Neural progenitor cell (in vitro differentiated cells): ENCODE measurements at regions not wholly inside any gene's neighbourhood (a gene's known extent, or its start where the extent isn't known, plus 50 kb on each side); places are given as distances from the start of the nearest gene placed in this dataset.

Source experiments
- DNase-seq: peaks from one replicate; pipeline ENCODE4 v3.0.0-alpha.2; 2016; ENCODE audit warnings: low spot score
- H2AFZ ChIP-seq: fragments of 200-600 bp; sonication (generic); replicated peaks from 2 replicates; pipeline ENCODE4 v1.6.1; 2016; ENCODE audit warnings: antibody characterized with exemption
- H3F3A ChIP-seq: fragments of 200-600 bp; sonication (generic); 2 replicates; pipeline ENCODE4 v1.6.1; 2016; ENCODE audit warnings: antibody characterized with exemption, low read depth
- H3K27ac ChIP-seq: fragments of 200-600 bp; sonication (generic); 2 replicates; pipeline ENCODE4 v1.5.1; 2016; ENCODE audit warnings: mild to moderate bottlenecking
- H3K27me3 ChIP-seq: fragments of 200-600 bp; sonication (generic); 2 replicates; pipeline ENCODE4 v1.6.1; 2016; ENCODE audit warnings: mild to moderate bottlenecking, moderate library complexity
- H3K36me3 ChIP-seq: fragments of 200-600 bp; sonication (generic); 2 replicates; pipeline ENCODE4 v1.5.1; 2016
- H3K4me1 ChIP-seq: fragments of 200-600 bp; sonication (generic); 2 replicates; pipeline ENCODE4 v1.6.1; 2016; ENCODE audit warnings: mixed run types
- H3K4me2 ChIP-seq: fragments of 200-600 bp; sonication (generic); 2 replicates; pipeline ENCODE4 v1.6.1; 2016
- H3K4me3 ChIP-seq: fragments of 200-600 bp; sonication (generic); 2 replicates; pipeline ENCODE4 v1.5.1; 2016
- H3K79me2 ChIP-seq: fragments of 200-600 bp; sonication (generic); 2 replicates; pipeline ENCODE4 v1.6.1; 2016; ENCODE audit warnings: low read depth
- H3K9ac ChIP-seq: fragments of 200-600 bp; sonication (generic); 2 replicates; pipeline ENCODE4 v1.6.1; 2016
- H3K9me3 ChIP-seq: fragments of 200-600 bp; sonication (generic); 2 replicates; pipeline ENCODE4 v1.5.1; 2016; ENCODE audit warnings: low read depth
- H4K20me1 ChIP-seq: fragments of 200-600 bp; sonication (generic); 2 replicates; pipeline ENCODE4 v1.6.1; 2016; ENCODE audit warnings: low read depth
- H3K27ac Mint-ChIP-seq: 3 replicates; pipeline ENCODE4 v1.8.0; 2021; ENCODE audit warnings: mixed read lengths
- H3K27me3 Mint-ChIP-seq: 2 replicates; pipeline ENCODE4 v1.8.0; 2022; ENCODE audit warnings: low read depth, mild to moderate bottlenecking, inconsistent platforms, moderate library complexity, mixed read lengths; ENCODE audit not compliant: insufficient read depth
- H3K36me3 Mint-ChIP-seq: 3 replicates; pipeline ENCODE4 v1.8.0; 2021; ENCODE audit warnings: mixed read lengths
- H3K4me1 Mint-ChIP-seq: 3 replicates; pipeline ENCODE4 v1.8.0; 2021; ENCODE audit warnings: mixed read lengths
- H3K4me3 Mint-ChIP-seq: 3 replicates; pipeline ENCODE4 v1.8.0; 2021; ENCODE audit warnings: mild to moderate bottlenecking, moderate library complexity, mixed read lengths
- H3K9me3 Mint-ChIP-seq: 3 replicates; pipeline ENCODE4 v1.8.0; 2020; ENCODE audit warnings: mixed read lengths
- EZH2 ChIP-seq: fragments of 200-600 bp; sonication (generic); IDR thresholded peaks from 2 replicates; pipeline ENCODE4 v1.6.1; 2017; ENCODE audit warnings: antibody characterized with exemption, mild to moderate bottlenecking, moderate library complexity
- EZH2phosphoT487 ChIP-seq: fragments of 200-600 bp; sonication (generic); IDR thresholded peaks from 2 replicates; pipeline ENCODE4 v1.6.1; 2017; ENCODE audit warnings: antibody characterized with exemption
- TF ChIP-seq, protein P1 (sequence below): fragments of 200-600 bp; sonication (generic); IDR thresholded peaks from 2 replicates; pipeline ENCODE4 v1.5.1; 2017; ENCODE audit warnings: antibody characterized with exemption, mild to moderate bottlenecking

- Histone ChIP-seq H3K27me3 (peaks cover 35% of the 10 kb centered on the region), H3K9ac (no peak overlapping the region), H3K4me2 (no peak overlapping the region), H3K9me3 (no peaks in the 10 kb centered on the region), H3K27ac (no peak overlapping the region), H2AFZ (no peak overlapping the region), H3F3A (no peaks in the 10 kb centered on the region), H3K4me3 (no peak overlapping the region), H3K4me1 (peaks cover 18% of the 10 kb centered on the region), H3K36me3 (no peaks in the 10 kb centered on the region), H3K79me2 (no peaks in the 10 kb centered on the region), H4K20me1 (no peaks in the 10 kb centered on the region)
- Mint-ChIP-seq H3K4me3 (no peak overlapping the region), H3K27ac (no peak overlapping the region), H3K36me3 (peaks cover 2% of the 10 kb centered on the region), H3K9me3 (peaks cover 6% of the 10 kb centered on the region), H3K4me1 (peaks cover 28% of the 10 kb centered on the region), H3K27me3 (peaks cover 10% of the 10 kb centered on the region)
- TF ChIP-seq, protein P1, sequence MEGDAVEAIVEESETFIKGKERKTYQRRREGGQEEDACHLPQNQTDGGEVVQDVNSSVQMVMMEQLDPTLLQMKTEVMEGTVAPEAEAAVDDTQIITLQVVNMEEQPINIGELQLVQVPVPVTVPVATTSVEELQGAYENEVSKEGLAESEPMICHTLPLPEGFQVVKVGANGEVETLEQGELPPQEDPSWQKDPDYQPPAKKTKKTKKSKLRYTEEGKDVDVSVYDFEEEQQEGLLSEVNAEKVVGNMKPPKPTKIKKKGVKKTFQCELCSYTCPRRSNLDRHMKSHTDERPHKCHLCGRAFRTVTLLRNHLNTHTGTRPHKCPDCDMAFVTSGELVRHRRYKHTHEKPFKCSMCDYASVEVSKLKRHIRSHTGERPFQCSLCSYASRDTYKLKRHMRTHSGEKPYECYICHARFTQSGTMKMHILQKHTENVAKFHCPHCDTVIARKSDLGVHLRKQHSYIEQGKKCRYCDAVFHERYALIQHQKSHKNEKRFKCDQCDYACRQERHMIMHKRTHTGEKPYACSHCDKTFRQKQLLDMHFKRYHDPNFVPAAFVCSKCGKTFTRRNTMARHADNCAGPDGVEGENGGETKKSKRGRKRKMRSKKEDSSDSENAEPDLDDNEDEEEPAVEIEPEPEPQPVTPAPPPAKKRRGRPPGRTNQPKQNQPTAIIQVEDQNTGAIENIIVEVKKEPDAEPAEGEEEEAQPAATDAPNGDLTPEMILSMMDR = no peak
- TF ChIP-seq EZH2phosphoT487 (no peak), EZH2 (no peak)
- no peak for DNase-seq
Measured at GRCh38 chr10:133023216-133023843, 64.4 kb upstream of the ADGRA1 start.

DNA sequence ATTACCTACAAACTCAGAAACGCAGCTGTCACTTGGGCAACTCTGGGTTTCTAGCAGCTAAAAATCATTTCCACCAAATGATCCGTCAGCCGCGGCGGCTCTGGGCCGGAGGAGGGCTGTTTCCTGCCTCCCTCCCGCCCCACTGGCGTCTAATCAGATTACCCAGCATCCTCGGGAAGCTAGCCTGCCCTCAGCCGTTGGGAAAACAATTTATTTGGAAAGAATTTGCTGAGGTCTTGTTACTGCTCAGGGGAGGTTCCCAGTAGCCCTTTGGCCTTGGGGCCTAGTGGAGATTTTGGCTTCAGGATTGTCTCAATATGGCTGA, 65.0 kb upstream of the ADGRA1 start:
- no peaks in the 10 kb centered on the region for H3F3A ChIP-seq
- H3K4me1 ChIP-seq = peaks cover 14% of the 10 kb centered on the region
- DNase-seq = peak; percentile 28
- no peak overlapping the region for H3K4me3 ChIP-seq
- TF ChIP-seq EZH2 (no peak), EZH2phosphoT487 (no peak)
- TF ChIP-seq, protein P1 = no peak
- Mint-ChIP-seq H3K9me3 (peaks cover 6% of the 10 kb centered on the region), H3K36me3 (no peaks in the 10 kb centered on the region), H3K27ac (peak overlapping the region; percentile 66), H3K27me3 (peaks cover 10% of the 10 kb centered on the region), H3K4me1 (peaks cover 26% of the 10 kb centered on the region), H3K4me3 (no peak overlapping the region)
- H3K9ac ChIP-seq = no peak overlapping the region
- no peak overlapping the region for H3K27ac ChIP-seq
- no peak overlapping the region for H3K4me2 ChIP-seq
- no peaks in the 10 kb centered on the region for H4K20me1 ChIP-seq
- H2AFZ ChIP-seq = no peak overlapping the region
- no peaks in the 10 kb centered on the region for H3K79me2 ChIP-seq
- H3K36me3 ChIP-seq = no peaks in the 10 kb centered on the region
- H3K27me3 ChIP-seq = peaks cover 35% of the 10 kb centered on the region
- H3K9me3 ChIP-seq = no peaks in the 10 kb centered on the region

DNA sequence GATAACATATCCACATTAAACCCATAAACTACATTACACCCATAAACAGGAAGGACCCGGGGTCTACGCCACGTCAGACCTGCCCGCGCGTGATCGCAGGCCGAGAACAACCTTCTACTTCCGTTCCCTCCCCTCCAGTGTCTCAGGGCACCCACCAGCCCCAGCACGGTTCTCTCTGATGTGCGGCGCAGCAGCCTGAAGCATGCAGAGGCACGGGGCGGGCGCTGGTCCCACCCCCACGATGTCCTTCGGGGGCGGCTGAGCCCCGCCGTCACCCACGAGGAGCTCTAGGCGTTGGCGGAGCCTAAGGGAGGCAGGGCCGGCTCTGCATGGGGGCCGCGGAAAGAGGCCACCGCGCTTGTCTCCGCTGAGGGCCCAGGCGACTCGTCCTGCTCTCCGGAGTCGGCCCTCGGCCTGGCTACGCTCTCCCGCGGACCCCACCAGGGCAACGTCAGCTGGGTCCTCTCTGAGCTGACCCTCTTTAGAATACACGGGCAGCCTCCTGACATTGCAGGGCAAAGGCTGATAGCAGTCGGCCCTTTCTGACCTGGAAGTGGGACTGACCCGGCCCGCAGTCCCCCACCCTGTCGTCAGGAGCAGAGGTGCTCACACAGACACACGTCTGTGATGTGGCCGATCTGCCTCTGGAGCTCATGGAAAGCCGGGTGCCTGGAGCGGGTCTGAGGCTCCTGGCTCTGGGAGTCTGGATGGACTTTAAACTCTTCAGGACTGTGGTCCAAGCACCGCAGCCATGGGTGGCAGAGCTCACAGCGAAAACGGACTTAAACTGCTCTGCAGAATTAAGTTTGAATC, 65.6 kb upstream of the ADGRA1 start:
- H3K9me3 ChIP-seq = no peaks in the 10 kb centered on the region
- peaks cover 21% of the 10 kb centered on the region for H3K4me1 Mint-ChIP-seq
- no peaks in the 10 kb centered on the region for H3K79me2 ChIP-seq
- H3F3A ChIP-seq = no peaks in the 10 kb centered on the region
- TF ChIP-seq, protein P1 = no peak
- no peak for TF ChIP-seq EZH2
- TF ChIP-seq EZH2phosphoT487 = no peak
- no peak overlapping the region for H3K27ac ChIP-seq
- H3K4me3 ChIP-seq = no peak overlapping the region
- H3K9ac ChIP-seq = no peak overlapping the region
- H3K36me3 Mint-ChIP-seq = no peaks in the 10 kb centered on the region
- peaks cover 35% of the 10 kb centered on the region for H3K27me3 ChIP-seq
- no peaks in the 10 kb centered on the region for H3K36me3 ChIP-seq
- H3K4me3 Mint-ChIP-seq = peak overlapping the region; percentile 38
- H3K27me3 Mint-ChIP-seq = peaks cover 10% of the 10 kb centered on the region
- H4K20me1 ChIP-seq = no peaks in the 10 kb centered on the region
- peak overlapping the region; percentile 66 for H3K27ac Mint-ChIP-seq
- no peak overlapping the region for H3K4me2 ChIP-seq
- H3K9me3 Mint-ChIP-seq = peaks cover 6% of the 10 kb centered on the region
- no peak overlapping the region for H2AFZ ChIP-seq
- peaks cover 9% of the 10 kb centered on the region for H3K4me1 ChIP-seq
- DNase-seq = no peak
